ENCODE measurements at regions not wholly inside any gene's neighbourhood (a gene's known extent, or its start where the extent isn't known, plus 50 kb on each side); places are given as distances from the start of the nearest gene placed in this dataset.

GRCh38 chr3:165283328-165283727, 87.1 kb upstream of the SLITRK3 start:
- H3K27me3 ChIP-seq (replicated peaks in 2 of 5; ENCODE audit: control insufficient read depth in 4 of 5, insufficient read depth in 5 of 5, low read length in 4 of 5), result no peaks in the 10 kb centered on the region
- no peaks in the 10 kb centered on the region for H3K4me1 ChIP-seq (ENCODE audit: control extremely low read depth in 1 of 4, control insufficient read depth in 4 of 4, insufficient read depth in 4 of 4, low read length in 3 of 4)
- no peaks in the 10 kb centered on the region for H3K36me3 ChIP-seq (ENCODE audit: control insufficient read depth in 4 of 4, insufficient read depth in 4 of 4, low read length in 3 of 4)
- ChIA-PET POLR2A (no interaction called here), CTCF (no interaction called here)
- no peak overlapping the region for H3K27ac ChIP-seq (ENCODE audit: insufficient read depth in 1 of 2, low read depth in 1 of 2, low read length in 2 of 2, poor library complexity in 1 of 2, severe bottlenecking in 2 of 2)
- no peak for DNase-seq
- H3K9me3 ChIP-seq (ENCODE audit: control extremely low read depth in 1 of 5, control insufficient read depth in 4 of 5, insufficient read depth in 2 of 5, low read depth in 1 of 5, low read length in 4 of 5), result no peaks in the 10 kb centered on the region
- 100% methylated on average over 4 of the region's 5 CpGs for WGBS (ENCODE audit: insufficient coverage)
- no peak overlapping the region for H3K4me3 ChIP-seq (ENCODE audit: control insufficient read depth in 1 of 7, extremely low read depth in 1 of 7, insufficient read depth in 4 of 7, low read depth in 2 of 7, low read length in 6 of 7)

DNA sequence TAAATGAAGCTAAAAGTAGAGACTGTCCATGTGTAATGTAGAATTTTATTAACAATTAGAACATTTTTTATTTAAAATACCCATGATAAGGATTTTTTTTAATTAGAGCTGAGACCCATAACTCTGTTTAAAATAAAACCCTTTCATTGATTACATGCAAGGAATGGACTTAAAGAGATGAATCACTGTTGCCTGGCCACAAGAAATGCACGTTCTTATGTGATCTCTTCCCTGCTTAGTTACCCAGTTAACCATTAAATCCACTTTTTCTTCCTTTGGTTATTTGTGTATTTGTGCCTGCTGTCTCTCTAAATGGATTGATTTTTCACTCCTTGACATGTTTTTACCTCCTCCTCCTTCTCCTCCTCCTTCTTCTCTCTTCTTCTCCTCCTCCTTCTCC, 83.3 kb upstream of the SLITRK3 start:
- Histone ChIP-seq H3K27me3 (replicated peaks in 2 of 5; ENCODE audit: control insufficient read depth in 4 of 5, insufficient read depth in 5 of 5, low read length in 4 of 5) (no peaks in the 10 kb centered on the region), H3K9me3 (ENCODE audit: control extremely low read depth in 1 of 5, control insufficient read depth in 4 of 5, insufficient read depth in 2 of 5, low read depth in 1 of 5, low read length in 4 of 5) (no peaks in the 10 kb centered on the region), H3K36me3 (ENCODE audit: control insufficient read depth in 4 of 4, insufficient read depth in 4 of 4, low read length in 3 of 4) (no peaks in the 10 kb centered on the region), H3K4me1 (ENCODE audit: control extremely low read depth in 1 of 4, control insufficient read depth in 4 of 4, insufficient read depth in 4 of 4, low read length in 3 of 4) (no peaks in the 10 kb centered on the region), H3K27ac (ENCODE audit: insufficient read depth in 1 of 2, low read depth in 1 of 2, low read length in 2 of 2, poor library complexity in 1 of 2, severe bottlenecking in 2 of 2) (no peak overlapping the region), H3K4me3 (ENCODE audit: control insufficient read depth in 1 of 7, extremely low read depth in 1 of 7, insufficient read depth in 4 of 7, low read depth in 2 of 7, low read length in 6 of 7) (no peak overlapping the region)
- 60% methylated on average over 1 of the region's 1 CpG for WGBS (ENCODE audit: insufficient coverage)
- ChIA-PET CTCF (no interaction called here), POLR2A (no interaction called here)
- no peak for DNase-seq

GRCh38 chr3:165273411-165273810, 77.2 kb upstream of the SLITRK3 start:
- Histone ChIP-seq H3K27me3 (replicated peaks in 2 of 5; ENCODE audit: control insufficient read depth in 4 of 5, insufficient read depth in 5 of 5, low read length in 4 of 5) (no peaks in the 10 kb centered on the region), H3K4me3 (ENCODE audit: control insufficient read depth in 1 of 7, extremely low read depth in 1 of 7, insufficient read depth in 4 of 7, low read depth in 2 of 7, low read length in 6 of 7) (no peak overlapping the region), H3K36me3 (ENCODE audit: control insufficient read depth in 4 of 4, insufficient read depth in 4 of 4, low read length in 3 of 4) (no peaks in the 10 kb centered on the region), H3K9me3 (ENCODE audit: control extremely low read depth in 1 of 5, control insufficient read depth in 4 of 5, insufficient read depth in 2 of 5, low read depth in 1 of 5, low read length in 4 of 5) (no peaks in the 10 kb centered on the region), H3K27ac (ENCODE audit: insufficient read depth in 1 of 2, low read depth in 1 of 2, low read length in 2 of 2, poor library complexity in 1 of 2, severe bottlenecking in 2 of 2) (no peak overlapping the region), H3K4me1 (ENCODE audit: control extremely low read depth in 1 of 4, control insufficient read depth in 4 of 4, insufficient read depth in 4 of 4, low read length in 3 of 4) (no peaks in the 10 kb centered on the region)
- ChIA-PET POLR2A (no interaction called here), CTCF (no interaction called here)
- DNase-seq, result no peak

DNA sequence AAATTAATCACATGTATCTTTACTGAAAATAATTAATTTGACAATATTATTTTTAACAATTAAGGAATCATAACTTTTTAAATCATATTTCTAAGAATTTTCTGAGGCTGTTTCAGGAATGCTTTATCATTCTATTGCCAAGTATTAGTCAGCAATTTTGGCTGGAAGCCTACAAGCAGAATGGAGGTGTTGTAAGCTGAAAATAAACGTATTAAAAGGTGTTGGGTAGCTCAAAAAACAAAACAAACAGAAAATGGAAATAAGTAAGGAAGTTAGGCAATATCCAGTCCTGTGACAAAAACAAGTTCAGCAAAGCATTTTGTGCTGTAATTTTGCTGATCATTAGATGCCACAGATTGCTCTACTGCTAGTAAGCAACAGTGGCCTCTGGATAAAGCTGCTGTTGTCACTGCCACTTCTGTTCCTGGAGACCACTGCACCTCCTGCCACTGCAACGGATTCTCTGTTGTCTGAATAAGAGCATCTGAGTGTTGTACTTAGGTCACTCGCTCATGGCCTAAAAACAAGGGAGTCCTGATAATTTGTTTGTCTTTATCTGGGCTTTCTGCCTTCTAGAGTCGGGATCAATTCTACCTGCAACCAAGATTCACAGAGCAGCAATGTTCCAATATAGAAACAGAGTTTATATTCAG, 63.5 kb upstream of the SLITRK3 start:
- no peaks in the 10 kb centered on the region for H3K36me3 ChIP-seq (ENCODE audit: control insufficient read depth in 4 of 4, insufficient read depth in 4 of 4, low read length in 3 of 4)
- H3K9me3 ChIP-seq (ENCODE audit: control extremely low read depth in 1 of 5, control insufficient read depth in 4 of 5, insufficient read depth in 2 of 5, low read depth in 1 of 5, low read length in 4 of 5), result no peaks in the 10 kb centered on the region
- ChIA-PET CTCF (no interaction called here), POLR2A (no interaction called here)
- WGBS (ENCODE audit: insufficient coverage), result 50% methylated on average over 2 of the region's 4 CpGs
- no peaks in the 10 kb centered on the region for H3K27me3 ChIP-seq (replicated peaks in 2 of 5; ENCODE audit: control insufficient read depth in 4 of 5, insufficient read depth in 5 of 5, low read length in 4 of 5)
- no peak overlapping the region for H3K4me3 ChIP-seq (ENCODE audit: control insufficient read depth in 1 of 7, extremely low read depth in 1 of 7, insufficient read depth in 4 of 7, low read depth in 2 of 7, low read length in 6 of 7)
- peak in 2 of 3 donors; percentile 24 to 35 for DNase-seq
- no peaks in the 10 kb centered on the region for H3K4me1 ChIP-seq (ENCODE audit: control extremely low read depth in 1 of 4, control insufficient read depth in 4 of 4, insufficient read depth in 4 of 4, low read length in 3 of 4)
- no peak overlapping the region for H3K27ac ChIP-seq (ENCODE audit: insufficient read depth in 1 of 2, low read depth in 1 of 2, low read length in 2 of 2, poor library complexity in 1 of 2, severe bottlenecking in 2 of 2)

GRCh38 chr3:165256554-165257065, 60.4 kb upstream of the SLITRK3 start:
- WGBS (ENCODE audit: insufficient coverage), result no CpG with 5 or more reads among the region's 2 CpGs
- ChIA-PET CTCF (no interaction called here), POLR2A (no interaction called here)
- H3K27me3 ChIP-seq (replicated peaks in 2 of 5; ENCODE audit: control insufficient read depth in 4 of 5, insufficient read depth in 5 of 5, low read length in 4 of 5), result no peaks in the 10 kb centered on the region
- H3K4me3 ChIP-seq (ENCODE audit: control insufficient read depth in 1 of 7, extremely low read depth in 1 of 7, insufficient read depth in 4 of 7, low read depth in 2 of 7, low read length in 6 of 7), result no peak overlapping the region
- DNase-seq, result no peak
- no peaks in the 10 kb centered on the region for H3K4me1 ChIP-seq (ENCODE audit: control extremely low read depth in 1 of 4, control insufficient read depth in 4 of 4, insufficient read depth in 4 of 4, low read length in 3 of 4)
- H3K36me3 ChIP-seq (ENCODE audit: control insufficient read depth in 4 of 4, insufficient read depth in 4 of 4, low read length in 3 of 4), result no peaks in the 10 kb centered on the region
- H3K27ac ChIP-seq (ENCODE audit: insufficient read depth in 1 of 2, low read depth in 1 of 2, low read length in 2 of 2, poor library complexity in 1 of 2, severe bottlenecking in 2 of 2), result no peak overlapping the region
- H3K9me3 ChIP-seq (ENCODE audit: control extremely low read depth in 1 of 5, control insufficient read depth in 4 of 5, insufficient read depth in 2 of 5, low read depth in 1 of 5, low read length in 4 of 5), result no peaks in the 10 kb centered on the region

DNA sequence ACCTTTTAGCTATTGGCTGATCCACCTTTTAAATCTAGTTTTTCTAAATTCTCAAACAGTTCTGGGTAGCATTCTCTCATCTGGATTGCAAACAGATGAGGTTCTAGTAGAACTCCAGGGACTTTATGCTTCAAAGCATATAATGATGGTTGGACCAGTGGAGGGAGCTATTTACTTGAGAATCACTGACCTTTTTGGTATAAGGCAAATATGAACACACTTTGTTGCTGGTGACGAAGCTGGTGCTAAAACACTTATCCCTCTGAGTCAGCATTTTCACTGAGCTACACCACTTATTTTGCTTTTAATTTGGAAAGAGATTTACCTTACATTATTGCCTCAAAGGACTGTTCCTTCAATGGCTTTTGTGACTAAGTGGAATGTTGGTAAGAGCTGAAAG, 58.6 kb upstream of the SLITRK3 start:
- H3K27me3 ChIP-seq (replicated peaks in 2 of 5; ENCODE audit: control insufficient read depth in 4 of 5, insufficient read depth in 5 of 5, low read length in 4 of 5), result no peaks in the 10 kb centered on the region
- H3K4me3 ChIP-seq (ENCODE audit: control insufficient read depth in 1 of 7, extremely low read depth in 1 of 7, insufficient read depth in 4 of 7, low read depth in 2 of 7, low read length in 6 of 7), result no peak overlapping the region
- WGBS (ENCODE audit: insufficient coverage), result 0% methylated on average over 1 of the region's 1 CpG
- no peaks in the 10 kb centered on the region for H3K36me3 ChIP-seq (ENCODE audit: control insufficient read depth in 4 of 4, insufficient read depth in 4 of 4, low read length in 3 of 4)
- ChIA-PET POLR2A (no interaction called here), CTCF (no interaction called here)
- H3K4me1 ChIP-seq (ENCODE audit: control extremely low read depth in 1 of 4, control insufficient read depth in 4 of 4, insufficient read depth in 4 of 4, low read length in 3 of 4), result no peaks in the 10 kb centered on the region
- H3K27ac ChIP-seq (ENCODE audit: insufficient read depth in 1 of 2, low read depth in 1 of 2, low read length in 2 of 2, poor library complexity in 1 of 2, severe bottlenecking in 2 of 2), result no peak overlapping the region
- H3K9me3 ChIP-seq (ENCODE audit: control extremely low read depth in 1 of 5, control insufficient read depth in 4 of 5, insufficient read depth in 2 of 5, low read depth in 1 of 5, low read length in 4 of 5), result no peaks in the 10 kb centered on the region
- DNase-seq, result peak; percentile 35 to 70 (median 53)

Measured in common myeloid progenitor, CD34-positive (primary cell).